SU-DHL-6 (cell line): ENCODE measurements at regions not wholly inside any gene's neighbourhood (a gene's known extent, or its start where the extent isn't known, plus 50 kb on each side); places are given as distances from the start of the nearest gene placed in this dataset.

Source experiments
- CTCF ChIP-seq: fragments of 200-600 bp; sonication (generic); IDR thresholded peaks from one replicate; pipeline ENCODE4 v1.5.1; 2017; ENCODE audit warnings: antibody characterized with exemption, mild to moderate bottlenecking, low read length, moderate library complexity; ENCODE audit not compliant: insufficient read depth, poor library complexity, severe bottlenecking
- EZH2phosphoT487 ChIP-seq: fragments of 200-600 bp; sonication (generic), shearing (Covaris generic); conservative IDR thresholded peaks from 2 replicates; pipeline ENCODE4 v1.6.1; 2018; ENCODE audit warnings: mild to moderate bottlenecking, antibody characterized with exemption, low read length, moderate library complexity, mixed read lengths

- TF ChIP-seq CTCF: no peak
- TF ChIP-seq EZH2phosphoT487: no peak
These were observed 706.9 kb upstream of the TENM3 start for GRCh38 chr4:181536196-181536746.
